ENCODE measurements at regions not wholly inside any gene's neighbourhood (a gene's known extent, or its start where the extent isn't known, plus 50 kb on each side); places are given as distances from the start of the nearest gene placed in this dataset. TPM values are rescaled to one million over a fixed set of nuclear protein-coding genes. Genes with fewer than 3 reads are reported as not detected.

DNA sequence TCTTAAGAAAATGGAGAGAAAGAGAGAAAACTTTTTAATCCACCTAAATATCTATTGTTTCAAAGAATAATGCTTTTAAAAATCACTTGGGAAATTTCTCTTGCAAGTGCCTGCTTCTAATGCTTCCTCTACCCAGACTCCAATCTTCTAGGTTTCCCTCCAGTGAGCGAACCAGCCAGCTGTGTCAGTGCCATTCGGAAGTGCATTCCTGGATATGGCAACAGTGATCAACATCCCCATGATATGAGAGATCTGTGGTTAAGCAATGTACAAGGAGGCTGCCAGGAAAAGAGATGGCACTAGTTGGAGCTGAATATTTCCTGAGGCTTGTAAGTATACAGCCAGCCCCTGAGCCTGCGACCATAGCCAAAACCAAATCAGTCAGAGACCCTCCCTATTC is 53.3 kb upstream of the KCNMB2 start:
- no peaks in the 10 kb centered on the region for H3K36me3 ChIP-seq (ENCODE audit: insufficient read depth, low read length)
- no peak overlapping the region for H3K27ac ChIP-seq (ENCODE audit: low read depth, low read length)
- H3K9me3 ChIP-seq (ENCODE audit: low read depth, low read length) = no peaks in the 10 kb centered on the region
- TF ChIP-seq CTCF (IDR thresholded peaks at IDR 0.05; ENCODE audit: extremely low read depth, low read depth, low read length) = no peak
- H3K4me3 ChIP-seq (ENCODE audit: insufficient read depth, low read length) = no peak overlapping the region
- no peak overlapping the region for H3K4me2 ChIP-seq (ENCODE audit: insufficient read depth, low read length)
- no peaks in the 10 kb centered on the region for H4K20me1 ChIP-seq (ENCODE audit: insufficient read depth, low read length)
- H3K27me3 ChIP-seq (ENCODE audit: insufficient read depth, low read length) = no peaks in the 10 kb centered on the region
- no peaks in the 10 kb centered on the region for H3K4me1 ChIP-seq (ENCODE audit: insufficient read depth, low read length)
- no peaks in the 10 kb centered on the region for H3K79me2 ChIP-seq (ENCODE audit: insufficient read depth, low read length)
- no peak for DNase-seq (ENCODE audit: insufficient read length, low spot score, missing footprints)
- no peak overlapping the region for H2AFZ ChIP-seq (ENCODE audit: low read length)

GRCh38 chr3:178483704-178484103 is 52.5 kb upstream of the KCNMB2 start:
- no peak for TF ChIP-seq CTCF (IDR thresholded peaks at IDR 0.05; ENCODE audit: extremely low read depth, low read depth, low read length)
- no peak overlapping the region for H2AFZ ChIP-seq (ENCODE audit: low read length)
- no peaks in the 10 kb centered on the region for H3K4me1 ChIP-seq (ENCODE audit: insufficient read depth, low read length)
- H3K27ac ChIP-seq (ENCODE audit: low read depth, low read length) = no peak overlapping the region
- H3K9me3 ChIP-seq (ENCODE audit: low read depth, low read length) = no peaks in the 10 kb centered on the region
- no peak overlapping the region for H3K4me3 ChIP-seq (ENCODE audit: insufficient read depth, low read length)
- H3K36me3 ChIP-seq (ENCODE audit: insufficient read depth, low read length) = no peaks in the 10 kb centered on the region
- H3K79me2 ChIP-seq (ENCODE audit: insufficient read depth, low read length) = no peaks in the 10 kb centered on the region
- H3K27me3 ChIP-seq (ENCODE audit: insufficient read depth, low read length) = no peaks in the 10 kb centered on the region
- no peaks in the 10 kb centered on the region for H4K20me1 ChIP-seq (ENCODE audit: insufficient read depth, low read length)
- H3K4me2 ChIP-seq (ENCODE audit: insufficient read depth, low read length) = no peak overlapping the region
- no peak for DNase-seq (ENCODE audit: insufficient read length, low spot score, missing footprints)

GRCh38 chr3:178485756-178486155 is 50.5 kb upstream of the KCNMB2 start:
- TF ChIP-seq CTCF (IDR thresholded peaks at IDR 0.05; ENCODE audit: extremely low read depth, low read depth, low read length) = no peak
- no peak overlapping the region for H3K4me2 ChIP-seq (ENCODE audit: insufficient read depth, low read length)
- no peaks in the 10 kb centered on the region for H3K79me2 ChIP-seq (ENCODE audit: insufficient read depth, low read length)
- H3K36me3 ChIP-seq (ENCODE audit: insufficient read depth, low read length) = no peaks in the 10 kb centered on the region
- no peak for DNase-seq (ENCODE audit: insufficient read length, low spot score, missing footprints)
- H4K20me1 ChIP-seq (ENCODE audit: insufficient read depth, low read length) = no peaks in the 10 kb centered on the region
- no peaks in the 10 kb centered on the region for H3K27me3 ChIP-seq (ENCODE audit: insufficient read depth, low read length)
- H3K4me1 ChIP-seq (ENCODE audit: insufficient read depth, low read length) = no peaks in the 10 kb centered on the region
- H2AFZ ChIP-seq (ENCODE audit: low read length) = no peak overlapping the region
- H3K9me3 ChIP-seq (ENCODE audit: low read depth, low read length) = no peaks in the 10 kb centered on the region
- H3K27ac ChIP-seq (ENCODE audit: low read depth, low read length) = no peak overlapping the region
- H3K4me3 ChIP-seq (ENCODE audit: insufficient read depth, low read length) = no peak overlapping the region

Small RNA genes lying in the stretch of these regions (small RNA-seq; reads per million reads assigned to genes)
- gene RF00425 (not detected), gene RN7SKP52 (not detected), gene RNA5SP148 (not detected), gene RNU6-1120P (not detected)

Data from osteoblast (primary cell).